HEK293T (cell line): ENCODE measurements at regions not wholly inside any gene's neighbourhood (a gene's known extent, or its start where the extent isn't known, plus 50 kb on each side); places are given as distances from the start of the nearest gene placed in this dataset.
"Not testable (repeated sequence)": the region's sequence is repeated elsewhere in the genome, so short reads cannot be mapped to it uniquely, and the experiment has no call there.

ENCODE experiments used
- CTCF ChIA-PET: fragments of 350-600 bp; formaldehyde crosslinking; extraction: SDS; loops from one replicate; lab custom pipeline; 2021; ENCODE audit warnings: antibody characterized with exemption, inconsistent platforms; lab: Yijun Ruan, JAX
- POLR2A ChIA-PET: fragments of 350-600 bp; formaldehyde crosslinking; extraction: SDS; loops from one replicate; lab custom pipeline; 2020; ENCODE audit warnings: antibody characterized with exemption, inconsistent platforms; lab: Yijun Ruan, JAX
- DNase-seq: peaks from one replicate; pipeline ENCODE4 v3.0.0; 2012; ENCODE audit warnings: mixed read lengths; ENCODE audit errors: extremely low spot score
- ARNT ChIP-seq: fragments of 450-650 bp; IDR thresholded peaks from 2 replicates; pipeline ENCODE4 v1.6.1; 2017; ENCODE audit warnings: mild to moderate bottlenecking
- BHLHE40 ChIP-seq: fragments of 450-650 bp; IDR thresholded peaks from 2 replicates; pipeline ENCODE4 v1.6.1; 2016; ENCODE audit warnings: mild to moderate bottlenecking, moderate library complexity, borderline replicate concordance
- CTBP1 ChIP-seq: fragments of 450-650 bp; IDR thresholded peaks from 2 replicates; pipeline ENCODE4 v1.6.1; 2016; ENCODE audit warnings: borderline replicate concordance
- ELF4 ChIP-seq: fragments of 450-650 bp; IDR thresholded peaks from 2 replicates; pipeline ENCODE4 v1.6.1; 2017; ENCODE audit warnings: antibody characterized with exemption
- FOXA1 ChIP-seq: fragments of 450-650 bp; IDR thresholded peaks from 2 replicates; pipeline ENCODE4 v1.6.1; 2016; ENCODE audit warnings: mild to moderate bottlenecking
- FOXK2 ChIP-seq: fragments of 450-650 bp; IDR thresholded peaks from 2 replicates; pipeline ENCODE4 v1.6.1; 2016; ENCODE audit warnings: mild to moderate bottlenecking
- FOXM1 ChIP-seq: fragments of 450-650 bp; IDR thresholded peaks from 2 replicates; pipeline ENCODE4 v1.6.1; 2017; ENCODE audit warnings: mild to moderate bottlenecking, borderline replicate concordance
- HDGF ChIP-seq: fragments of 450-650 bp; IDR thresholded peaks from 2 replicates; pipeline ENCODE4 v1.6.1; 2017; ENCODE audit warnings: antibody characterized with exemption, borderline replicate concordance
- L3MBTL2 ChIP-seq: fragments of 450-650 bp; conservative IDR thresholded peaks from 2 replicates; pipeline ENCODE4 v1.6.1; 2016; ENCODE audit warnings: mild to moderate bottlenecking
- LEF1 ChIP-seq: fragments of 450-650 bp; IDR thresholded peaks from 2 replicates; pipeline ENCODE4 v1.6.1; 2017; ENCODE audit warnings: mild to moderate bottlenecking, borderline replicate concordance
- NFRKB ChIP-seq: fragments of 450-650 bp; IDR thresholded peaks from 2 replicates; pipeline ENCODE4 v1.6.1; 2016; ENCODE audit warnings: mild to moderate bottlenecking, moderate library complexity
- PKNOX1 ChIP-seq: fragments of 450-650 bp; IDR thresholded peaks from 2 replicates; pipeline ENCODE4 v1.6.1; 2016
- SP1 ChIP-seq: fragments of 450-650 bp; IDR thresholded peaks from 2 replicates; pipeline ENCODE4 v1.6.1; 2017
- SUZ12 ChIP-seq: fragments of 450-650 bp; IDR thresholded peaks from 2 replicates; pipeline ENCODE4 v1.6.1; 2016; ENCODE audit warnings: mild to moderate bottlenecking
- TARDBP ChIP-seq: fragments of 450-650 bp; IDR thresholded peaks from 2 replicates; pipeline ENCODE4 v1.6.1; 2016
- ZNF384 ChIP-seq: fragments of 450-650 bp; IDR thresholded peaks from 2 replicates; pipeline ENCODE4 v1.6.1; 2016

DNA sequence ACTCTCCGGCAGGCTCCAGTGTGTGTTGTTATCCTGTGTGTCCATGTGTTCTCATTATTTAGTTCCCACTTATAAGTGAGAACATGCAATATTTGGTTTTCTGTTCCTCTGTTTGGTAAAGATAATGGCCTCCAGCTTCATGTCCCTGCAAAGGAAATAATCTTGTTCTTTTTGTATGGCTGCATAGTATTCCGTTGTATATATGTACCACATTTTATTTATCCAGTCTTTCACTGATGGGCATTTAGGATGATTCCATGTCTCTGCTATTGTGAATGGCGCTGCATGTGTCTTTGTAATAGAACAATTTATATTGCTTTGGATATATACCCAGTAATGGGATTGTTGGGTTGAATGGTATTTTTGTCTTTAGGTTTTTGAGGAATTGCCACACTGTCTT, 807.3 kb upstream of the CA10 start:
- ChIA-PET POLR2A (no interaction called here), CTCF (no interaction called here)
- DNase-seq = no peak
- TF ChIP-seq L3MBTL2 (no peak), SUZ12 (no peak), CTBP1 (no peak), FOXM1 (no peak), FOXK2 (no peak), NFRKB (no peak)

DNA sequence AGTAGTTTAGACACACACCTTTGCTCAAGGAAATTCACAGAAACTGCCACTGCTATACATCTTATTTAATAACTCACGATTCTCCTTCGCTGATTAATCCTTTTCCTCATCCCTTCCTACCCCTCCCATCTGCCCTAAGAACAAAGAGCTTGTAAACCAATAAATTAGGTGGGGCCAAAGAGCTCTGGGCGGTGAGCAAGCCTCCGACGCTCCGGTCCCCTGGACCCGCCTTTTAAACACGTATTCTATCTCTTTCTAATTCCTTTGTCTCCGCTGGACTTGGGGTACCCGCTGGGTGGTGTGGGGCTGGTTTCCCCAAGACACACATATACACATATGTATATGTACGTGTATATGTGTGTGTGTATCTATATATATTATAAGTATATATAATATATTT, 803.2 kb upstream of the CA10 start:
- CTCF ChIA-PET, DNase-seq, POLR2A ChIA-PET: not testable (repeated sequence)

DNA sequence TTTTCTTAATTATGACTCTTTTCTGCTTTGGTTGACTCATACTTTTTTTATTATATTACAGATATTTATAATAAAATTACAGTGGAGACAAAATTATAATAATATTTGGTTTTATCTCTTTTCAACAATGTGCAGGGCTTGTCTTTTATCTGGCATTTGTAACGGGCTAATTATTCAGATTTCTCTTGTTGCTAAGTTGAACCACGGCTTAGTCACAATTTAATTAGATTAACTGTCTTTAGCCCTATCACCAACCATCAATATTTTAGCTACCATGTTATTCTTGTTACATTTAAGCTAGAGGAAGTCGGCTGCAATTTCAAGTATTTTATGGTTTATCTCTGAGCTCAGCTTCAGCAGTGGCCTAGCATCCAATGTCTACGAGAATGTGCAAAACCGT, 798.9 kb upstream of the CA10 start:
- POLR2A ChIA-PET = no interaction called here
- TF ChIP-seq LEF1 = no peak
- TF ChIP-seq ARNT = no peak
- no peak for TF ChIP-seq L3MBTL2
- DNase-seq = no peak
- CTCF ChIA-PET = no interaction called here

DNA sequence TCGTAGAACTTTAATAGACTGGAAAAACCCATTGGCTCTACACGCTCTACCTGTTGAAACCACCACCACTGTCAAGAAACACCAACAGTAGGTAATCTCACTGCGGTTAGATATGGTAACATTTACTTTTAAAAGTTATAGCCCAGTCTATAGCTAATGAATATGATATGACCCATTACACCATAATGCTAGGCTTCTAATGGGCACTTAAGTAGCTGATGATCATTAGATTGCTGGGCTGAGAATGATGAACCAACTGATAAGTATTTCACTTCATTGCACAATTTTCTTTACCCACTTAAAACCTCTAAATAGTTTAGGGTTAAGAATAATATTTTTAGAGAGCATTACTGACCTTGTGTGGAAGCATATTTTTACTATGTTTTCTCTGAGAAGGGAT, 788.9 kb upstream of the CA10 start:
- ChIA-PET POLR2A (no interaction called here), CTCF (no interaction called here)
- DNase-seq = no peak
- TF ChIP-seq TARDBP (no peak), L3MBTL2 (no peak), CTBP1 (no peak), NFRKB (no peak), SUZ12 (no peak), ARNT (no peak), FOXK2 (no peak), ELF4 (no peak), ZNF384 (no peak), LEF1 (no peak), FOXA1 (no peak), SP1 (no peak), BHLHE40 (no peak), FOXM1 (no peak)

- ChIA-PET POLR2A (no interaction called here), CTCF (no interaction called here)
- DNase-seq = no peak
- no peak for TF ChIP-seq PKNOX1
- TF ChIP-seq ELF4 = no peak
- TF ChIP-seq TARDBP = no peak
These were observed 780.2 kb upstream of the CA10 start for GRCh38 chr17:52938623-52939230.

DNA sequence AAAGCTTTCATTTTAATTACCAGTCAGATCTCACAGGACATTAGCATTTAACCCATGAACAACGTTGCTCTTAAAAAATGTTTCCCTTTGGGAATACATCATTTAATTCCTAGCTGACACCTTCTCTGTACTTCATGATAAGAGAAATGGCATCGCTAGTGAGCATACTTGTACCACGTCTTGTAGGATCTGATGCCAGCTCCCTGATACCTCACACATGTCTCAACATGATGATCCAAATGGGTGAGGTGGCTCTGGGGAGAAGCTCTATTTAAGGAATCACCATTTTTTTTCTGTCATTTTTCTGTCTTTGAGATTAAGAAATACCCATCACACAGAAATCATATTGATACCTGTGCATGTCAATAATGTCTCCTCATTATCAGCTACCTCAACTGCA, 772.1 kb upstream of the CA10 start:
- POLR2A ChIA-PET = no interaction called here
- TF ChIP-seq HDGF (no peak), ARNT (no peak), ELF4 (no peak), CTBP1 (no peak), FOXA1 (no peak), TARDBP (no peak), PKNOX1 (no peak), L3MBTL2 (no peak), SP1 (no peak), NFRKB (no peak), FOXM1 (no peak)
- DNase-seq = no peak
- CTCF ChIA-PET = no interaction called here

DNA sequence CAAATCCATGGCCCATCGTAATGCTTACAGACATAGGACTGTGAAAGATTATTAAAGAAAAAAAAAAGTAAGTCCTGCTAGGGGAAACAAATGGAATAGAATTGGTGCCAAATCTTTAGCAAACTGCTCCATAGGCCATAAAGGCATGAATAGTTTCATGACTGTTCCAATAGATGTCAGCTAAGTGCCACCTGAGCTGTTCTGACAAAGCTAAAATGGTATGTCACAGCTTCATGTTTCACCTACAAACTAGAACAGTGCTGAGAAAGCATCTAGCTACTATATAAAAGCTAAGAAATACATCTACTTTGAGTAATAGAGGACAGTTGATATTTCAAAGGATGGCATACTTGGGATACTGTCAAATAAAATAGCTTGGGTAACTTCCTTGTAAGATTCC, 771.6 kb upstream of the CA10 start:
- TF ChIP-seq FOXM1 (no peak), PKNOX1 (no peak), HDGF (no peak), TARDBP (no peak), CTBP1 (no peak), ELF4 (no peak)
- ChIA-PET CTCF (no interaction called here), POLR2A (no interaction called here)
- no peak for DNase-seq

- TF ChIP-seq FOXA1 (no peak), CTBP1 (no peak), ELF4 (no peak), FOXK2 (no peak), L3MBTL2 (no peak), HDGF (no peak), FOXM1 (no peak), ZNF384 (no peak), LEF1 (no peak), PKNOX1 (no peak), SUZ12 (no peak), BHLHE40 (no peak), ARNT (no peak), NFRKB (no peak), SP1 (no peak), TARDBP (no peak)
- POLR2A ChIA-PET = no interaction called here
- DNase-seq = no peak
- CTCF ChIA-PET = no interaction called here
These were observed 765.1 kb upstream of the CA10 start for GRCh38 chr17:52923658-52924057.
